HG03342 (cell line): ENCODE measurements at regions not wholly inside any gene's neighbourhood (a gene's known extent, or its start where the extent isn't known, plus 50 kb on each side); places are given as distances from the start of the nearest gene placed in this dataset.
"Not testable (repeated sequence)": the region's sequence is repeated elsewhere in the genome, so short reads cannot be mapped to it uniquely, and the experiment has no call there.

Experiments used
- ATAC-seq: cut with Tn5 transposase; IDR thresholded peaks from one replicate; pipeline ENCODE4 v1.9.1; 2021; ENCODE audit warnings: mild to moderate bottlenecking, moderate library complexity; ENCODE audit not compliant: unreplicated experiment

DNA sequence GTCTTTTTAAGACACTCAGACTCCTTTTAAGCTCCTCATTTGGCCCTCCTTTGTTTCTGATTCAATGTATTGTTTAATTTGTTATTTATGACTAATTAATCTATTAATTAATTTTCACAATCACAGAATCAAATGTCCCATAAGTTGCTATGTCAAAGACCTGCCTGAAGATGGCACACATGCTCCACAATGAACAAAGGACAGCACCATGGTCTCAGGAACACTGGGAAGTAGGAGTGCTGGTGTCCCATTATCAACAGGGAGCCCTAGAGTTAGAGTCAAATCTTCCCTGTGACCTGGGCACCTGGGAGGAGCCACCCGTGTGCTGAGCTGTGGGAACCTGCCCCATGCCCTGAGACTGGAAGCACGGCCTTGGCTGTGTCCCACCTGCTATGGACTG lies 1164.3 kb downstream of the RPIA start:
- not testable (repeated sequence) for ATAC-seq

DNA sequence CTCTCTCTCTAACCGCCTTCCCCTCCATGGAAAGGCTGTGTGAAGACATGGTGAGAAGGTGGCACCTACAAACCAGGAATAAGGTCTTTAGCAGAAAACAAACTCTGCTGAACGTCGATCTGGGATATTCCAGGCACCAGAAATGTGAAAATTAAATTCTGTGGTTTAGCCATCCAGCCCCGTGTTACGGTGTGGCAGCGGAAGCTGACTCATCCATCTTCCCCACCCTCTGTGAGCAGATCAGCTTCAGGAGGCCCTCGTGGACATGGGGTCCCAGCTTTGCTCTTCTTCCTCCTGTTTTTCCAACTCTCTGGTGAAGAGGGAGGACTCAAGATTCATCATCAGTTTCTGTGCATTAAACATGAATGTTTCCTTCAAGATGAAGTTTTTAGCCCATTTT lies 1164.8 kb downstream of the RPIA start:
- ATAC-seq = not testable (repeated sequence)

DNA sequence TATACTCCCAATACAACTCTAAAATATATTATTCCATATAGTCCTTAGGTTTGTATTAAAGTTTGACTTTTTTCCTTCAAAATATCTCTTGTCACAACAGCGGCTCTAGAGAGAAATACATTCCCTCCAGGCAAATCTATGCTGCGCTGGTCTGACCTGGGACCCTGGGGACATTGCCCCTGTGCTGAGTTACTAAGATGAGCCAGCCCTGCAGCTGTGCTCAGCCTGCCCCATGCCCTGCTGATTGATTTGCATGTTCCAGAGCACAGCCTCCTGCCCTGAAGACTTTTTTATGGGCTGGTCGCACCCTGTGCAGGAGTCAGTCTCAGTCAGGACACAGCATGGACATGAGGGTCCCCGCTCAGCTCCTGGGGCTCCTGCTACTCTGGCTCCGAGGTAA lies 1170.7 kb downstream of the RPIA start:
- ATAC-seq = not testable (repeated sequence)

DNA sequence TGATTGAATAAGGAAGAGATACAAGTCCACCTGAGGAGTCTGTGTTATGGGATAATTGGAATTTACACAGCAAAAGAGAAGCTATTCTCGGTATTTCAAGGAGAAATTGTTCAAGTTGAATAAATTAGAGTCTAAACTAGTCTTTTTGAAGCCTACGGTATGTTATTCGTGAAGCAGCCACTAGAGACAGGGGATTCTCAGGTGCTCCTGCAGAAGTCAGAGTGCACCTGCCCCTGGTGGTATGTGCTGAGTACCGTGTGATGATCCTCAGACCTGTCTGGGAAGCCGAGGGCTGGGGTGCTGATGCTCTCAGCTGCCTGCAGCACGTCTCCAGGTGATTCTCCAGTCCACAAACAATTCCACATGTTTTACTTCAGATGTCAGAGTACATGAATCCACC lies 1171.7 kb downstream of the RPIA start:
- not testable (repeated sequence) for ATAC-seq

DNA sequence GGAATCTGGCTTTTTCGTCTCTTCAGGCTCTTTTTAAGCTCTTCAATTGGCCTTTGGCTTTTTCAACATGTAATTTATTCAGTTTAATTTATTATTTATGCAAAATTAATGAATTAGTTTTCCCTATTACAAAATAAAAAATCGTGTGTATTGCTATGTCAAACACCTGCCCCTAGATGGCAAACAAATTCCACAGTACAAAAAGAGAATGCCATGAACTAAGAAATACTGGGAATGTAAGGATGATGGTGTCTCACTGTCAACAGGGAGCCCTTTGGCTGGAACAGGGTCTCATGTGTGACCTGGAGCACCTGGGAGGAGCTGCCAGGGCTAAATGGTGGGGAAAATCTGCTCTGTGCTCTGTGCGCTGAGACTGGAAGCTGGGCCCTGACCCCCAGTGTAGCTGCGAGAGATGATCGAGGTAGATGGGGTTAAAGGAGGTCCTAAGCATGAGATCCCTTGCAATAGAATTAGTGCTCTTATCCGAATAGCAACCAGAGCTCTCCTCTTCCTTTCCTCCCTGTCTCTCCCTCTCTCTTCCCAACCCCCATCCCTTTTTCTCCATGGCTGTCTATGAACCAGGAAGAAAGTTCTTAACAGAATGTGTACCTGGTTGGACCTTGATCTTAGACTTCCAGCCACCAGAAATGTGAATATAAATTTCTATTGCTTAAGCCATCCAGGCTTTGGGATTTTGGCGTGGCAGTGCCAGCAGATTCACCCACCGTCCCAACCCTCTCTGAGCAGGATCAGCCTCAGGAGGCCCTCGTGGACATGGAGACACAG lies 1183.5 kb downstream of the RPIA start:
- not testable (repeated sequence) for ATAC-seq

DNA sequence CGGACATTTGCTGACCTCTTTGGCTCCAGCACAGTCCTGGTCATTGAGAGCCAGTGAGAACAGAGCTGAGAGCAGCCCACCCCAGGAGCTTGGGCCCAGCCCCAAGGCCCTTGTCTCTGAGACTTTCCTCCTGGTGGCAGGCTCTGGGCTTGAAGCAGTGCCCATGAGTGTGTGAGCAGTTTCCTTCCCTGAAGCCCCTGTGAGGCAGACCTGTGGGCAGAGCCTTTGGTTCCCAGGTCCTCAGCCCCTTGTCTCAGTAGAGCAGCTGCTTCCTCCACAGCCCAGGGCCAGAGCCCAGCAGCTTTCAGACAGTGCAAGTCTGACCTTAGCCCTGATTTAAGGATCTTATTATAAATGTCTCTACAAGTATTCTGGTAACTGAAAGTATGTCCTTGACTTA lies 1185.0 kb downstream of the RPIA start:
- ATAC-seq = not testable (repeated sequence)

DNA sequence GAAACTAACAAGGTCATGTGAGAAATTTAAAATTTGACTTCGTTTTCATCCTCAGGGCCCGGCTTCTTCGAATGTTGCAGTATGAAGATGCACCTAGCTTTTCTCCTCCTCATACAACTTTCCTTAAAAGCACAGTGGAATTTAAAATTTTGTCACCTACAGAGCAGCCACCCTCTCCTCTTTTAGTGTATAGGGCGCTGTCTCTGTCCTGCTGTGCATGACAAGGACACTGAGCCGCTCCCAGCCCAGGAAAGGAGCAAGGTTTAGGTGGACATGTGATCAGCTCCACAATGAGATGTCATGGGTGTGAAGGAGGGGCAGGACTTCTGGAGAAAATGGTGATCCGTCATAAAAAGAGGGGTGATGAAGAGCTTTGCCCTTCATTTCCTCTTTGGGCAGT lies 1185.4 kb downstream of the RPIA start:
- not testable (repeated sequence) for ATAC-seq

DNA sequence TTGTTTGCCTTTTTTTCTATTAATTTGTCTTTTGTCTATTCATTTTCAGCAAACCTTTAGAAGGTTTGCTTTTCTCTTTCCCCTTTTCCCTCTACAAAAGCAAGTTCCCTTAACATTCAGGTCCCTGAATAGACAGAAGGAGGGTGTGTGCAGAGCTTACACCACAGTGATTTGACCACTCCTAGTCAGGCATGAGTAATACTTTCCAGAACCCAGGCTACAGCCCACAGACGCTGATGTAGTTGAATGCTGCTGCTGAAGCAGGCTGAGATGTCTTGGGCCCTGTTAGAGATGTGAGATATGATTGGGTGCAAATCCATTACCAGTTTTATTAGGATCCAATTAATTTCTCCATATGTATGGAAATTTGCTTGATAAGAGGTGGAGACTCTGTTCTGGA lies 1191.4 kb downstream of the RPIA start:
- ATAC-seq = peak; percentile 77

DNA sequence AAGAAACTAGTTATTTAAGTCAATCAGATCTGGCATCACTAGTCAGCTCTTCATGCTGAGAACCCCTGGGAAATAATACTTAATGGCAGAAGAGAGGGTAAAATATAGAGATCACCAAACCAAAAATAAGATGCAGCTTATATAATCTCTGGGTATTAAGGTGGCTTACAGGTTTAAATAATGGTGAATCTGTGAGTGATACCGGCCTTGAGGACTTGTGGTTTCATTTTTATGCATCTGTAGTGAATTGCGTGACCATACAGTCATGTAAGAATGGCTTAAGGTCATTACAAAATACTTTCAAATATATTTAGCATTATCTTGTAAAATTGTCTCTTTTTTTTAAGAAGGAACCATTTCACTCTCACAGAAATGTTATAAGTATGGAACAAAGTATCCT lies 1192.2 kb downstream of the RPIA start:
- ATAC-seq = not testable (repeated sequence)

DNA sequence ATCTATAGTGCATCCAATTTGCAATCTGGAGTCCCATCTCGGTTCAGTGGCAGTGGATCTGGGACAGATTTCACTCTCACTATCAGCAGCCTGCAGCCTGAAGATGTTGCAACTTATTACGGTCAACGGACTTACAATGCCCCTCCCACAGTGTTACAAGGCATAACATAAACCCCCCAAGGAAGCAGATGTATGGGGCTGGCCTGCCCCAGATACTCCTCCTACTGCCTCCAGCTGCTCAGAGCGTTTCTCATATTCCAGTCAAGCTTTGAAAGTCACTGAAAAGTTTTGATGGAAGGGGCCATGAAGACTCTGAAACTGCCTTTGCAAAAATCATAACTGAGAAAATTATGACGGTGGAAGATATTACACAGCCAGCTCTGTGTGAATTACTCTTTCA lies 1193.6 kb downstream of the RPIA start:
- ATAC-seq = not testable (repeated sequence)

DNA sequence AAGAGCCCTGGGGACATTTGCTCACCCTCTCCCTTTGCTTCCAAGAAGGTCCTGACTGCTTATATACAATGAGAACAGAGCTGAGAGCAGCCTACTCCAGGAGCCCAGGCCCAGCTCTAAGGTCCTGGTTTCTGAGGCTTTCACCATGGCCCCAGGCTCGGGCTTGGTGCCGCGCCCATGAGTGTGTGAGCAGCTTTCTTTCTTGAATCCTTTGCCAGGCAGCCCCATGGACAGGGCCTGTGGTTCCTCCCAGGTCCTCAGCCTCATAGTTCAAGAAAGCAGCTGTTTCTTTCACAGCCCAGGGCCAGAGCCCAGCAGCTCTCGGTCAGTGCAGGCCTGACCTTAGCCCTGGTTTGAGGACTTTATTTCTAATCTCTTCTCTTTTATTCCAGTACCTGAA lies 1197.2 kb downstream of the RPIA start:
- not testable (repeated sequence) for ATAC-seq

DNA sequence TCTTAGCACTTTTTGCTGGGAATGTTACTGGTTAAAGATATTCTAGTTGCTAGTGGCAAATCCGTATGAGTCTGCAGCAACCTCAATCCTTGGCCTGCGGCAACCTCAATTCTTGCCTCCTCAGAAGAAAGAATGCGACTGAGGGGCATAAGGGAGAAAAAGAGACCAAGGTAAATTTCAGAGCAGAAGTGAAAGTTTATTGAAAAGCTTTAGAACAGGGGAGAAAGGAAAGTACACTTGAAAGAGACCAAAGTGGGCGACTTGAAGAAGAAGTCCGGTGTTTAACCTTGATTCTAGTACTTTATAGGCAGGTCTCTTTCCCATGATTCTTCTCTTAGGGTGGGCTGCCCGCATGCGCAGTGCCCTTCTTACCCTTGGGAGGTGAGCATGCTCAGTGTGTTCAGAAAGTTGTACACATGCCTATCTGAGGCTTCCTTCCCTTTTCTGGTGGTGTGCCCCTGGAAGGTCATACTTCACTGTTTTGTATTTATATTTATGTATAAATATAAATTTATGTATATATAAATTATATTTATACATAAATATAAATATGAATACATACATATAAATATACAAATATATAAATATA lies 1198.8 kb downstream of the RPIA start:
- not testable (repeated sequence) for ATAC-seq

DNA sequence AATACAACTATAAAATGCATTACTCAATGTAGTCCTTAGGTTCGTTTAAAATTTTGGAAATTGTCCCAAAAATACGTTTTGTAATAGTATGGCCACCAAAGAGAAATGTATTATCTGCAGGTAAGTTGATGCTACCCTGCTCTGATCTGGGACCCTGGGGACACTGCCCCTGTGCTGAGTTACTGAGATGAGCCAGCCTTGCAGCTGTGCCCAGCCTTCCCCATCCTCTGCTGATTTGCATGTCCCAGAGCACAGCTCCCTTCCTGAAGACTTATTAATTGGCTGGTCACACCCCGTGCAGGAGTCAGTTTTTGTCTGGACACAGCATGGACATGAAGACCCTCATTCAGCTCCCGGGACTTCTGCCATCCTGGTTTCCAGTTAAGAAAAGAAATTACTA lies 1203.5 kb downstream of the RPIA start:
- not testable (repeated sequence) for ATAC-seq

DNA sequence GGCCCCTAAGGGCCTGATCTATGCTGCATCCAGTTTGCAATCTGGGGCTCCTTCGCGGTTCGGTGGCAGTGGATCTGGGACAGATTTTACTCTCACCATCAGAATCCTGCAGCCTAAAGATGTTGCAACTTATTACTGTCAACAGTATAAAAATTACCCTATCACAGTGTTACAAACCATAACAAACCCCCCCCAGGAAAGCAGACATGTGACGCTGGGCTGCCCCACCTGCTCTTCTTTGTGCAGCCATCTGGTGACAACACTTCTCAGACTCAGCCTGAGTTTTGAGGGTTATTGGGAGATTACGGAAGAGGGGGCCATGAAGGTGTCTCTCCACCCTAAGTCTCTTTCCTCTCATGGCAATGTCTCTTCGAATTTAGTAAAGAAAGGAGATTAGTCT lies 1204.2 kb downstream of the RPIA start:
- ATAC-seq = not testable (repeated sequence)

DNA sequence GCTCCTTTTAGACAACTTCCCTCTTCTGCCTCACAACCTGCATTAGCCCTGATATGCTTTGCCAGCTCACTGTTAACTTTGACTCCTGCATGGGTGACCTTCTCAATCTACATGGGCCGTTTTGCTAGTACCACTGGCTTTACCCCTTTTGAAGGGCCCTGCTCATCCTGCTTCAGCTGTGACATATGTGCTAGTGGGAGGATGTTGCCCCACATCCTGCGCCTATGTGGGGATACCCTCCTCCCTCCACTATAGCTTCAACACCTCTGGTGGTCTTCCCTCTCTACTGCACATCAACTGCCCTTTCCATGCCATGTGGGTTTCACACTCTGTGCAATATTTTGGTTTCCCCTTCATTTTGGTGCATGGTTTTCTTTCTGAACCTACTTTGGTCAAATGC lies 1235.5 kb downstream of the RPIA start:
- ATAC-seq = not testable (repeated sequence)

DNA sequence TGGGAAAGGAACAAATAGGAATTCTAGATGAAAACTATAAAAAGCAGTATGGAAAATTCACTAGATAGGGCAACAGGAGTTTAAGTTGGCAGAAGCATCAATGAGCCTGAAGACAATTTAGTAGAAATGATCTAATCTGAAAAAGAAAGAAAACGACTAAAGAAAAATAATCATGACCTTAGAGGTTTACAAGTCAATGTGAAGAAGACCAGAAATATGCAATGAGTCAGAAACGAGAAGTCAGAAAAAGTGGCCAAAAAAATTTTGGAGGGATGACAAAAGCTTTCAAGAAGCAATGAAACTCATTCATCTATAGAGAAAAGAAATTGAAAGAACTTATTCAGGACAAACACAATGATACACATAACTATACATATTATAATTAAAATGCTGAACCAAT lies 1244.0 kb downstream of the RPIA start:
- ATAC-seq = not testable (repeated sequence)

DNA sequence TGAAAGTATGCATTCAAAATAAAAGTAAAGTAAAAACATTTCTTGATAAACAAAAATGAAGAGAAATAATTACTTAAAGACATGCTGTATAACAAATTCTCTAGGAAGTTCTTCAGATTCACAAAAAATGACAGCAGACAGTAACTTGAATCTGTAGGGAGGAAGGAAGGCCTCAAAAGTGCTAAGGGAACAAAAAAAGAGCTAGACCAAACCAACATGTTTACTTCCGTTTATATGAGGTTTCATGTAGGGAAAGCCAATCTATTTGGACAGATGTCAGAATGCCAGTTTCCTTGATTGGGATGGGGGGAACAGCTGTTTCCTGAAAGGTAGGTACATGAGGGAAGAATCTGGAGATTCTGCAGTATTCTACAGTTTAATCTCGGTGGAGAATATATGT lies 1244.5 kb downstream of the RPIA start:
- ATAC-seq = not testable (repeated sequence)

DNA sequence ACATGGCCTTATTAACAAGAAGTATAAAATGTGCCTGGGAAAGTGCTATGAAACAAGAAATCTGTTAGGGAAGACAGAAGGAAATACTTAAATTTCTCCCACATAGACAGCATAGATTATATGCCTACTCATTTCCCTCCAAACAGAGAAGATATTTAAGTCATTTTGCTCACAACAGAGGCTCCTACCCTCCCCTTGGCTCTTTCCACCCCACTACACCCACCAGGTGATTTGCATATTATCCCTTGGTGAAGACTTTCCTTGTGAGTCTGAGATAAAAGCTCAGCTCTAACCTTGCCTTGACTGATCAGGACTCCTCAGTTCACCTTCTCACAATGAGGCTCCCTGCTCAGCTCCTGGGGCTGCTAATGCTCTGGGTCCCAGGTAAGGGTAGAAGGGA lies 1245.1 kb downstream of the RPIA start:
- not testable (repeated sequence) for ATAC-seq

DNA sequence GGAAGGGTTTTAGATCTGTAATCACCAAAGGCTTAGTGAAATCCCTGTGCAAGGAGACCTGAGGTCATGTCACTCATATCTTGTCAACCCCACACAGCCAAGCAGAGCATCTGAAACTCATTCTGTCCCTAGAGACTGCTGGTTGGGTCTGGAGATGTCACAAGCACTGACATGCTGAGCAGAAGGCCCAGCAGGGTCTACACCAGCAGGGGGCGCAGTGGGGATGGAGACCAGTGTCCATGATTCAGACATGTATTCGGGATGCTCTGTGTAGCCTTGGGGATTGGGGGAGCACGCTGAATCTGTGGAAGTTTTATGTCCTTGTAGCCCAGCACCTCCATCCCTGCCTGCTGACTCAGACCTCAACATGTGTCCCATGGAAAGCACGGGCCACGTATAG lies 1247.3 kb downstream of the RPIA start:
- peak; percentile 91 for ATAC-seq

DNA sequence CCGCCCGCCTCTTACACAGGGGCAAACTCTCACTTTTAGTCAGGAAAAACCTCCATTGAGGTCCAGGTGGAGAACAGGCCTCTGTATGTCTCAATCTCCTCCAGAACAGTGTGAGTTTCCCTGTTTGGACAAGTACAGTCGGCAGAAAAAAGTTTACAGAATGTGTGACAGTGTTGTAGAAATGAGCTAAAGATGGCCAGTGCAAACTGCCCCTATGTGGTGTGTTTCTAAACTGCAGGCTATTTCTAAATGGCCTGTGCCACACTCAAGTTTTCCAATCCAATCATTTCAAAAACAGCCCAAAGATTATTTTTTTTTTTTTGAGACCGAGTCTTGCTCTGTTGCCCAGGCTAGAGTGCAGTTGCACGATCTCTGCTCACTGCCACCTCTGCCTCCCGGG lies 1252.8 kb downstream of the RPIA start:
- not testable (repeated sequence) for ATAC-seq

DNA sequence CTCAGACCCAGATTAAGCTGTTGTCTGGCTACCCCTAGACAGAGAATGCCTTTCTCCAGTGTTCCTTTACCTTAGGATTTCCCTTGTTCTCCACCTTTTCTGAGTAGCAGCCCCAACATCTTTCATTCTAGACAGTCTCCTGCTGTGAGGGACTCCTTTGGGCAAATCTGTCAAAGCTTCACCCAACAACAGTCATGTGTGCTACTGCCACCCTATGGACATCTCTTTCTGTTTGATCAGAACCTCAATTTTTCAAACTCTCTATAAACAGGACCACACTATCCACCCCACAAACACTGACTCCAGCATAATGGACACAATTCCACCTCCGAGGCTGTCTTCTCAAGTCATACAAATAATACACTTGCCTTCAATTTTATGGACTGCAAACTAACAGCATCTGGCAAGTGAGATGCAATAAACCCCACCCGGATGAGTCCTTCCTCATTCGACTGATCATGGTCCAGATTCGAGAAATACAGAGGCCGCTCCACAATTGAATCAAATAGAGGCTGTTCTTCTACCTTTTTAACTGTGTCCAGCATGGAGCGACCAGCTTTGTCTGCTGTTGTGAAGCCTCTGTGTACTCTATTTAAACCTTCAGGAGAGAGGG lies 1253.6 kb downstream of the RPIA start:
- not testable (repeated sequence) for ATAC-seq

DNA sequence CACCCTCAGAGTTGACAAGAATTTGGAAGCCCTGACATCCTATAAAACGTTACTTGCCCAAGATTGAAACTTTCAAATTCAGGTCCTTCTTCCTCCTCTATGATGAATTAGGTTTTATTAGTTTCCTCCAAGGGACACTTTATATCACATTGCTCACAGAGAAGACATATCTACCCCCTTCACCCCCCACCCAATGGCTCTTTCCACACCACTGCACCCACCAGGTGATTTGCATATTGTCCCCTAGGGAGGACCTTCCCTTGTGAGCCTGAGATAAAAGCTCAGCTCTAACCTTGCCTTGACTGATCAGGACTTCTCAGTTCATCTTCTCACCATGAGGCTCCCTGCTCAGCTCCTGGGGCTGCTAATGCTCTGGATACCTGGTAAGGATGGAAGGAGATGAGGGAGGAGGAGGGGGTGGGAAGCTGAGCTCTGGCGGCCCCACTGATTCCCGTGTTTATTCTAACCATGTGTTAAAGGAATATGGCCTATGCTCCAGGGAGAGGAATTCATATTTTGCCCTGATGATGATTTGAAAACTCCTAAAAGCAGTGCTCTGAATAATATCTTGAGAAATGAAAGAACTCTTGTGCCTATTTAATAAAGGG lies 1255.8 kb downstream of the RPIA start:
- ATAC-seq = not testable (repeated sequence)
